SK-N-SH (cell line): ENCODE measurements at regions not wholly inside any gene's neighbourhood (a gene's known extent, or its start where the extent isn't known, plus 50 kb on each side); places are given as distances from the start of the nearest gene placed in this dataset.
A peak's percentile ranks its signal among the peaks of the same experiment; 100 is the strongest.
"Not testable (repeated sequence)": the region's sequence is repeated elsewhere in the genome, so short reads cannot be mapped to it uniquely, and the experiment has no call there.

Source experiments
- CTCF ChIA-PET: fragments of 300-600, 350-600 bp; formaldehyde crosslinking; extraction: SDS; loops from one replicate; lab custom pipeline; 2021; lab: Yijun Ruan, JAX
- POLR2A ChIA-PET: fragments of 350-600 bp; sonication (Branson Sonifier 250); formaldehyde crosslinking; extraction: SDS; loops from one replicate; lab custom pipeline; 2020; ENCODE audit warnings: antibody characterized with exemption, inconsistent platforms; lab: Yijun Ruan, JAX
- DNase-seq: peaks from one replicate; pipeline ENCODE4 v3.0.0; 2012
- H2AFZ ChIP-seq: fragments of 200-600 bp; sonication (generic); 2 replicates; pipeline ENCODE4 v1.8.1; 2016; ENCODE audit warnings: antibody characterized with exemption, mild to moderate bottlenecking, low read depth
- H3F3A ChIP-seq: fragments of 200-600 bp; sonication (generic); replicated peaks from 2 replicates; pipeline ENCODE3; 2016; ENCODE audit warnings: antibody characterized with exemption, mild to moderate bottlenecking; ENCODE audit not compliant: insufficient read depth
- H3K27ac ChIP-seq, 2 experiments: fragments of 200-500 bp in 1 of 2; fragments of 200-600 bp in 1 of 2; sonication (Bioruptor generic) in 1 of 2; sonication (generic), shearing (Covaris generic) in 1 of 2; 2 replicates each; pipeline versions ENCODE4 v1.5.1 to v1.6.1; 2014 to 2016; ENCODE audit warnings: low read depth in 2 of 2, inconsistent platforms in 1 of 2, low read length in 1 of 2, mild to moderate bottlenecking in 1 of 2, mixed read lengths in 1 of 2
- H3K27me3 ChIP-seq: fragments of 200-600 bp; sonication (generic), shearing (Covaris generic); 2 replicates; pipeline ENCODE4 v1.6.1; 2016; ENCODE audit warnings: mixed run types; ENCODE audit not compliant: insufficient read depth
- H3K36me3 ChIP-seq, 2 experiments: fragments of 200-500 bp in 1 of 2; fragments of 200-600 bp in 1 of 2; sonication (Bioruptor generic) in 1 of 2; sonication (generic) in 1 of 2; replicated peaks in 1 of 2; 2 replicates each; pipeline versions ENCODE3 to v1.5.1; 2014 to 2016; ENCODE audit warnings: low read length in 1 of 2, mild to moderate bottlenecking in 1 of 2; ENCODE audit not compliant: insufficient read depth in 2 of 2, control insufficient read depth in 1 of 2
- H3K4me1 ChIP-seq, 2 experiments: fragments of 200-500 bp in 1 of 2; fragments of 200-600 bp in 1 of 2; sonication (Bioruptor generic) in 1 of 2; sonication (generic), shearing (Covaris generic) in 1 of 2; 2 replicates each; pipeline versions ENCODE4 v1.5.1 to v1.6.1; 2014 to 2016; ENCODE audit warnings: low read depth in 1 of 2, low read length in 1 of 2, mixed run types in 1 of 2; ENCODE audit not compliant: insufficient read depth in 2 of 2, control insufficient read depth in 1 of 2
- H3K4me2 ChIP-seq: fragments of 200-600 bp; sonication (generic), shearing (Covaris generic); 2 replicates; pipeline ENCODE4 v1.6.1; 2017; ENCODE audit warnings: mixed run types
- H3K4me3 ChIP-seq, 2 experiments: fragments of 200-500 bp in 1 of 2; fragments of 200-600 bp in 1 of 2; sonication (Bioruptor generic) in 1 of 2; sonication (generic), shearing (Covaris generic) in 1 of 2; 2 replicates each; pipeline versions ENCODE4 v1.5.1 to v1.8.1; 2014 to 2016; ENCODE audit warnings: low read depth in 2 of 2, inconsistent platforms in 1 of 2, low read length in 1 of 2, mild to moderate bottlenecking in 1 of 2, mixed read lengths in 1 of 2, moderate library complexity in 1 of 2
- H3K79me2 ChIP-seq: fragments of 200-600 bp; sonication (generic); 2 replicates; pipeline ENCODE4 v1.8.1; 2017; ENCODE audit warnings: mild to moderate bottlenecking; ENCODE audit not compliant: insufficient read depth
- H3K9ac ChIP-seq: fragments of 200-600 bp; sonication (generic); 2 replicates; pipeline ENCODE4 v1.6.1; 2017; ENCODE audit warnings: mixed run types
- H3K9me2 ChIP-seq: fragments of 200-600 bp; sonication (generic); 2 replicates; pipeline ENCODE4 v1.6.1; 2017; ENCODE audit warnings: mixed run types
- H3K9me3 ChIP-seq: fragments of 200-600 bp; sonication (generic); 2 replicates; pipeline ENCODE4 v1.6.1; 2017; ENCODE audit warnings: mixed run types, mild to moderate bottlenecking, moderate library complexity
- H4K20me1 ChIP-seq: fragments of 200-600 bp; sonication (generic); 2 replicates; pipeline ENCODE4 v1.6.1; 2017; ENCODE audit warnings: mild to moderate bottlenecking, mixed run types; ENCODE audit not compliant: insufficient read depth
- CHD2 ChIP-seq: fragments of 150-350 bp; IDR thresholded peaks from 2 replicates; pipeline ENCODE4 v1.6.1; 2018; ENCODE audit warnings: low read length; ENCODE audit not compliant: partially characterized antibody
- ELF1 ChIP-seq: IDR thresholded peaks from 2 replicates; pipeline ENCODE4 v1.4.0; 2012
- FOXM1 ChIP-seq: IDR thresholded peaks from 2 replicates; pipeline ENCODE4 v1.4.0; 2012; ENCODE audit warnings: low read depth, mild to moderate bottlenecking
- GABPA ChIP-seq: IDR thresholded peaks from 2 replicates; pipeline ENCODE4 v1.4.0; 2012; ENCODE audit warnings: low read depth, mild to moderate bottlenecking
- IRF3 ChIP-seq: fragments of 150-350 bp; IDR thresholded peaks from 2 replicates; pipeline ENCODE4 v1.6.1; 2016; ENCODE audit warnings: mild to moderate bottlenecking, low read depth, low read length
- MEF2A ChIP-seq: IDR thresholded peaks from 2 replicates; pipeline ENCODE4 v1.4.0; 2012; ENCODE audit warnings: low read depth, borderline replicate concordance
- PBX3 ChIP-seq: IDR thresholded peaks from 2 replicates; pipeline ENCODE4; 2012
- POLR2AphosphoS5 ChIP-seq: IDR thresholded peaks from 2 replicates; pipeline ENCODE4 v1.6.1; 2012; ENCODE audit warnings: low read depth, low read length
- RAD21 ChIP-seq: IDR thresholded peaks from 2 replicates; pipeline ENCODE4 v1.6.1; 2012; ENCODE audit warnings: mild to moderate bottlenecking, low read length
- RCOR1 ChIP-seq: fragments of 150-350 bp; IDR thresholded peaks from 2 replicates; pipeline ENCODE4 v1.6.1; 2017; ENCODE audit warnings: antibody characterized with exemption, low read length
- SIN3A ChIP-seq: IDR thresholded peaks from 2 replicates; pipeline ENCODE4 v1.6.1; 2012; ENCODE audit warnings: low read depth, mild to moderate bottlenecking, low read length, moderate library complexity, borderline replicate concordance
- SMC3 ChIP-seq: IDR thresholded peaks from 2 replicates; pipeline ENCODE4 v1.6.1; 2012; ENCODE audit warnings: low read depth, low read length, improper control_type of control experiment
- TCF12 ChIP-seq: IDR thresholded peaks from 2 replicates; pipeline ENCODE4 v1.4.0; 2012
- USF1 ChIP-seq: IDR thresholded peaks from 2 replicates; pipeline ENCODE4 v1.4.0; 2012; ENCODE audit warnings: low read depth, borderline replicate concordance
- USF2 ChIP-seq: fragments of 150-350 bp; IDR thresholded peaks from 2 replicates; pipeline ENCODE4 v1.6.1; 2017; ENCODE audit warnings: antibody characterized with exemption, low read length, low read depth, borderline replicate concordance
- WGBS: methylation state at CpG from one replicate; pipeline ENCODE4 v1.1.6; 2017; ENCODE audit warnings: low lambda C conversion rate; 5-methylcytosine and 5-hydroxymethylcytosine counted together

GRCh38 chr5:36777105-36777757 lies 99.3 kb upstream of the NIPBL start (continued):
- TF ChIP-seq USF1 (no peak), SIN3A (no peak), GABPA (no peak), FOXM1 (no peak), SMC3 (peak; percentile 23; the same call in 1 of the 2 replicates), CHD2 (no peak), TCF12 (no peak)

GRCh38 chr5:36778336-36778735 lies 98.2 kb upstream of the NIPBL start:
- ChIA-PET CTCF (interaction anchor here (1.0 to 1.5 kb wide), 2 partner anchors 90 to 92 kb away, joined by 3 to 4 read pairs; no protein-coding TSS in a partner anchor), POLR2A (no interaction called here)
- Histone ChIP-seq H3K9ac (no peak overlapping the region), H3K36me3 (no peaks in the 10 kb centered on the region), H3K9me3 (no peaks in the 10 kb centered on the region), H3K27ac (no peak overlapping the region), H2AFZ (no peak overlapping the region), H3K9me2 (no peaks in the 10 kb centered on the region), H3K4me3 (no peak overlapping the region), H3F3A (no peaks in the 10 kb centered on the region), H3K4me2 (no peak overlapping the region), H3K27me3 (no peaks in the 10 kb centered on the region; the same call in 1 of the 2 replicates), H3K79me2 (no peaks in the 10 kb centered on the region), H3K4me1 (no peaks in the 10 kb centered on the region), H4K20me1 (no peaks in the 10 kb centered on the region)
- no peak for TF ChIP-seq SIN3A
- no peak for TF ChIP-seq POLR2AphosphoS5
- TF ChIP-seq SMC3 = no peak
- TF ChIP-seq RCOR1 = no peak
- no peak for TF ChIP-seq IRF3
- TF ChIP-seq PBX3 = no peak
- TF ChIP-seq USF1 = no peak
- TF ChIP-seq FOXM1 = no peak
- TF ChIP-seq USF2 = no peak
- no peak for TF ChIP-seq MEF2A
- TF ChIP-seq ELF1 = no peak
- TF ChIP-seq RAD21 = no peak
- DNase-seq = no peak

- POLR2A ChIA-PET, H3K9ac ChIP-seq, H3F3A ChIP-seq, H4K20me1 ChIP-seq, H3K4me1 ChIP-seq, H3K9me3 ChIP-seq, H3K79me2 ChIP-seq, H3K4me2 ChIP-seq, CTCF ChIA-PET, DNase-seq, H3K4me3 ChIP-seq, H2AFZ ChIP-seq, H3K27me3 ChIP-seq, H3K36me3 ChIP-seq, H3K27ac ChIP-seq, H3K9me2 ChIP-seq: not testable (repeated sequence)
- WGBS = 60% methylated on average over 2 of the region's 26 CpGs
Measured at GRCh38 chr5:36782612-36783011, 94.0 kb upstream of the NIPBL start.
